ENCODE measurements at regions not wholly inside any gene's neighbourhood (a gene's known extent, or its start where the extent isn't known, plus 50 kb on each side); places are given as distances from the start of the nearest gene placed in this dataset.

- peak; percentile 70 for DNase-seq (ENCODE audit: low read depth, low spot score)
- Histone ChIP-seq H3K9me3 (ENCODE audit: insufficient read depth, low read length) (no peaks in the 10 kb centered on the region), H3K27me3 (ENCODE audit: insufficient read depth, insufficient read length) (no peaks in the 10 kb centered on the region), H3K9ac (ENCODE audit: insufficient read length, low read depth) (peak within 1 kb of the TSS; percentile 80), H3K4me3 (ENCODE audit: insufficient read length, low read depth) (peak within 1 kb of the TSS; percentile 67), H3K4me1 (ENCODE audit: insufficient read depth, insufficient read length) (no peaks in the 10 kb centered on the region), H3K36me3 (ENCODE audit: insufficient read depth, insufficient read length, low read length) (no peaks in the 10 kb centered on the region)
- no peak for TF ChIP-seq YY1 (IDR thresholded peaks at IDR 0.05; ENCODE audit: insufficient read depth, insufficient read length)
- TF ChIP-seq ZNF274 (IDR thresholded peaks at IDR 0.05; ENCODE audit: low read depth, low read length), result no peak
- no peak for TF ChIP-seq SUZ12 (IDR thresholded peaks at IDR 0.05; ENCODE audit: extremely low read depth, insufficient read depth, insufficient read length)
These were observed 58.6 kb upstream of the ZC4H2 start, which contains the start of gene ZC3H12B for GRCh38 chrX:65034668-65035445. Gene ZC3H12B, plus strand, starts transcription at chrX:65034826.

GRCh38 chrX:65034292-65034667, 58.0 kb upstream of the ZC4H2 start:
- Histone ChIP-seq H3K4me1 (ENCODE audit: insufficient read depth, insufficient read length) (no peaks in the 10 kb centered on the region), H3K27me3 (ENCODE audit: insufficient read depth, insufficient read length) (no peaks in the 10 kb centered on the region), H3K4me3 (ENCODE audit: insufficient read length, low read depth) (peak overlapping the region; percentile 67), H3K36me3 (ENCODE audit: insufficient read depth, insufficient read length, low read length) (no peaks in the 10 kb centered on the region), H3K9ac (ENCODE audit: insufficient read length, low read depth) (peak overlapping the region; percentile 75), H3K9me3 (ENCODE audit: insufficient read depth, low read length) (no peaks in the 10 kb centered on the region)
- no peak for TF ChIP-seq SUZ12 (IDR thresholded peaks at IDR 0.05; ENCODE audit: extremely low read depth, insufficient read depth, insufficient read length)
- no peak for TF ChIP-seq YY1 (IDR thresholded peaks at IDR 0.05; ENCODE audit: insufficient read depth, insufficient read length)
- TF ChIP-seq ZNF274 (IDR thresholded peaks at IDR 0.05; ENCODE audit: low read depth, low read length), result no peak
- DNase-seq (ENCODE audit: low read depth, low spot score), result no peak

All from NT2/D1 (cell line).